Neural cell (in vitro differentiated cells): ENCODE measurements at regions not wholly inside any gene's neighbourhood (a gene's known extent, or its start where the extent isn't known, plus 50 kb on each side); places are given as distances from the start of the nearest gene placed in this dataset.

Source experiments
- H2AFZ ChIP-seq: fragments of 200-600, 300-800 bp; sonication (generic), shearing (Covaris generic); 2 replicates; pipeline ENCODE4 v1.6.0; 2014; ENCODE audit warnings: low read depth, mild to moderate bottlenecking, antibody characterized with exemption, low read length, moderate library complexity
- H3F3A ChIP-seq: fragments of 200-600 bp; shearing (Covaris generic); 2 replicates; pipeline ENCODE4 v1.6.1; 2016; ENCODE audit warnings: mild to moderate bottlenecking, moderate library complexity, mixed read lengths, antibody characterized with exemption, low read length; ENCODE audit not compliant: insufficient read depth, poor library complexity, severe bottlenecking
- H3K27ac ChIP-seq: fragments of 200-600, 300-800 bp; sonication (generic), shearing (Covaris generic); 2 replicates; pipeline ENCODE4 v1.5.1; 2014; ENCODE audit warnings: mild to moderate bottlenecking, low read length, moderate library complexity
- H3K27me3 ChIP-seq: fragments of 300-800, 200-600 bp; sonication (generic), shearing (Covaris generic); 2 replicates; pipeline ENCODE4 v1.6.0; 2014; ENCODE audit warnings: mild to moderate bottlenecking, low read depth, low read length, moderate library complexity; ENCODE audit not compliant: insufficient read depth
- H3K36me3 ChIP-seq: fragments of 300-800, 200-600 bp; sonication (generic), shearing (Covaris generic); 2 replicates; pipeline ENCODE4 v1.5.1; 2014; ENCODE audit warnings: mild to moderate bottlenecking, antibody characterized with exemption, low read length, moderate library complexity; ENCODE audit not compliant: insufficient read depth
- H3K4me2 ChIP-seq: fragments of 300-800, 200-600 bp; sonication (generic), shearing (Covaris generic); 2 replicates; pipeline ENCODE4 v1.6.0; 2014; ENCODE audit warnings: mild to moderate bottlenecking, low read length
- H3K4me3 ChIP-seq: fragments of 300-800, 200-600 bp; sonication (generic), shearing (Covaris generic); 2 replicates; pipeline ENCODE4 v1.5.1; 2014; ENCODE audit warnings: mild to moderate bottlenecking, low read length, moderate library complexity
- H3K79me2 ChIP-seq: fragments of 200-600 bp; shearing (Covaris generic); replicated peaks from 2 replicates; pipeline ENCODE4 v1.6.0; 2014; ENCODE audit warnings: mild to moderate bottlenecking, low read length, moderate library complexity; ENCODE audit not compliant: insufficient read depth
- H3K9ac ChIP-seq: fragments of 300-800, 200-600 bp; sonication (generic), shearing (Covaris generic); 2 replicates; pipeline ENCODE4 v1.6.1; 2016; ENCODE audit warnings: mild to moderate bottlenecking, low read length, mixed read lengths
- H3K9me2 ChIP-seq: fragments of 200-600 bp; shearing (Covaris generic); 2 replicates; pipeline ENCODE4 v1.6.1; 2016; ENCODE audit warnings: mild to moderate bottlenecking, low read length, mixed read lengths; ENCODE audit not compliant: insufficient read depth
- H3K9me3 ChIP-seq: fragments of 200-600, 300-800 bp; sonication (generic), shearing (Covaris generic); 2 replicates; pipeline ENCODE4 v1.6.1; 2016; ENCODE audit warnings: mild to moderate bottlenecking, mixed run types, low read length, moderate library complexity, mixed read lengths
- H4K20me1 ChIP-seq: fragments of 200-600 bp; shearing (Covaris generic); 2 replicates; pipeline ENCODE4 v1.6.1; 2016; ENCODE audit warnings: mild to moderate bottlenecking, mixed run types; ENCODE audit not compliant: insufficient read depth
- EP300 ChIP-seq: fragments of 450-650 bp; conservative IDR thresholded peaks from 2 replicates; pipeline ENCODE4 v1.6.1; 2014; ENCODE audit warnings: antibody characterized with exemption, mild to moderate bottlenecking, moderate library complexity; ENCODE audit not compliant: poor library complexity, severe bottlenecking
- EZH2 ChIP-seq: fragments of 200-600, 300-800 bp; shearing (Covaris generic), sonication (generic); IDR thresholded peaks from 2 replicates; pipeline ENCODE4 v1.6.1; 2014; ENCODE audit warnings: antibody characterized with exemption, low read length, borderline replicate concordance, mild to moderate bottlenecking; ENCODE audit not compliant: insufficient read depth, poor library complexity, severe bottlenecking
- MXI1 ChIP-seq: fragments of 450-650 bp; conservative IDR thresholded peaks from 2 replicates; pipeline ENCODE4 v1.6.1; 2014; ENCODE audit warnings: antibody characterized with exemption, mild to moderate bottlenecking; ENCODE audit not compliant: poor library complexity, severe bottlenecking
- POLR2AphosphoS5 ChIP-seq: IDR thresholded peaks from 2 replicates; pipeline ENCODE4 v1.6.1; 2012
- RAD21 ChIP-seq: fragments of 450-650 bp; conservative IDR thresholded peaks from 2 replicates; pipeline ENCODE4 v1.6.1; 2014; ENCODE audit warnings: antibody characterized with exemption, mild to moderate bottlenecking, moderate library complexity
- SMC3 ChIP-seq: fragments of 450-650 bp; conservative IDR thresholded peaks from 2 replicates; pipeline ENCODE4 v1.6.1; 2014; ENCODE audit warnings: antibody characterized with exemption, mild to moderate bottlenecking, moderate library complexity; ENCODE audit not compliant: poor library complexity
- TAF1 ChIP-seq: IDR thresholded peaks from 2 replicates; pipeline ENCODE4 v1.6.1; 2012; ENCODE audit warnings: low read depth
- TF ChIP-seq, protein P1 (sequence below): IDR thresholded peaks from 2 replicates; pipeline ENCODE4 v1.6.1; 2012; ENCODE audit warnings: borderline replicate concordance
- TF ChIP-seq, protein P2 (sequence below): fragments of 450-650 bp; IDR thresholded peaks from 2 replicates; pipeline ENCODE4 v1.5.1; 2014; ENCODE audit warnings: antibody characterized with exemption, mild to moderate bottlenecking, moderate library complexity; ENCODE audit not compliant: poor library complexity, severe bottlenecking

DNA sequence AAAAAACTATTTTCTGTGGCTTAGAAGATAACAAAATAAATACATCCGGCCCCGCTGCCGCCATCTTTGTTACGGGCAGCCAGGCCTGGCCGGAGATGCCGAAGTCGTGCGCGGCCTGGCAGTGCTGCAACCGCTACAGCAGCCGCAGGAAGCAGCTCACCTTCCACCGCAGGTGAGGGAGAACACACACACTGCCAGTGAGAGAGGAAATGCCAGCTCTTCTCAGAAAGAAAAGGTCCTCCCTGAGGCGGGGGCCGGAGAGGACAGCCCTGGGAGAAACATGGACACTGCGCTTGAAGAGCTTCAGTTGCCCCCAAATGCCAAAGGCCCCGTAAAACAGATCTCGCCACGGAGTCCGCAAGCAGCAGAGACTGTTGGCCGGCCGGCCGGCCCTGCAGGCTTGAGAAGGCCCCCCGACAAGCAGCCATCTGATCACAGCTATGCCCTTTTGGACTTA is 323.2 kb downstream of the AMY1C start:
- TF ChIP-seq, protein P1, sequence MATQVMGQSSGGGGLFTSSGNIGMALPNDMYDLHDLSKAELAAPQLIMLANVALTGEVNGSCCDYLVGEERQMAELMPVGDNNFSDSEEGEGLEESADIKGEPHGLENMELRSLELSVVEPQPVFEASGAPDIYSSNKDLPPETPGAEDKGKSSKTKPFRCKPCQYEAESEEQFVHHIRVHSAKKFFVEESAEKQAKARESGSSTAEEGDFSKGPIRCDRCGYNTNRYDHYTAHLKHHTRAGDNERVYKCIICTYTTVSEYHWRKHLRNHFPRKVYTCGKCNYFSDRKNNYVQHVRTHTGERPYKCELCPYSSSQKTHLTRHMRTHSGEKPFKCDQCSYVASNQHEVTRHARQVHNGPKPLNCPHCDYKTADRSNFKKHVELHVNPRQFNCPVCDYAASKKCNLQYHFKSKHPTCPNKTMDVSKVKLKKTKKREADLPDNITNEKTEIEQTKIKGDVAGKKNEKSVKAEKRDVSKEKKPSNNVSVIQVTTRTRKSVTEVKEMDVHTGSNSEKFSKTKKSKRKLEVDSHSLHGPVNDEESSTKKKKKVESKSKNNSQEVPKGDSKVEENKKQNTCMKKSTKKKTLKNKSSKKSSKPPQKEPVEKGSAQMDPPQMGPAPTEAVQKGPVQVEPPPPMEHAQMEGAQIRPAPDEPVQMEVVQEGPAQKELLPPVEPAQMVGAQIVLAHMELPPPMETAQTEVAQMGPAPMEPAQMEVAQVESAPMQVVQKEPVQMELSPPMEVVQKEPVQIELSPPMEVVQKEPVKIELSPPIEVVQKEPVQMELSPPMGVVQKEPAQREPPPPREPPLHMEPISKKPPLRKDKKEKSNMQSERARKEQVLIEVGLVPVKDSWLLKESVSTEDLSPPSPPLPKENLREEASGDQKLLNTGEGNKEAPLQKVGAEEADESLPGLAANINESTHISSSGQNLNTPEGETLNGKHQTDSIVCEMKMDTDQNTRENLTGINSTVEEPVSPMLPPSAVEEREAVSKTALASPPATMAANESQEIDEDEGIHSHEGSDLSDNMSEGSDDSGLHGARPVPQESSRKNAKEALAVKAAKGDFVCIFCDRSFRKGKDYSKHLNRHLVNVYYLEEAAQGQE: no peak
- TF ChIP-seq TAF1 (no peak), RAD21 (no peak), POLR2AphosphoS5 (no peak), EP300 (no peak), EZH2 (no peak), SMC3 (no peak), MXI1 (no peak)
- TF ChIP-seq, protein P2, sequence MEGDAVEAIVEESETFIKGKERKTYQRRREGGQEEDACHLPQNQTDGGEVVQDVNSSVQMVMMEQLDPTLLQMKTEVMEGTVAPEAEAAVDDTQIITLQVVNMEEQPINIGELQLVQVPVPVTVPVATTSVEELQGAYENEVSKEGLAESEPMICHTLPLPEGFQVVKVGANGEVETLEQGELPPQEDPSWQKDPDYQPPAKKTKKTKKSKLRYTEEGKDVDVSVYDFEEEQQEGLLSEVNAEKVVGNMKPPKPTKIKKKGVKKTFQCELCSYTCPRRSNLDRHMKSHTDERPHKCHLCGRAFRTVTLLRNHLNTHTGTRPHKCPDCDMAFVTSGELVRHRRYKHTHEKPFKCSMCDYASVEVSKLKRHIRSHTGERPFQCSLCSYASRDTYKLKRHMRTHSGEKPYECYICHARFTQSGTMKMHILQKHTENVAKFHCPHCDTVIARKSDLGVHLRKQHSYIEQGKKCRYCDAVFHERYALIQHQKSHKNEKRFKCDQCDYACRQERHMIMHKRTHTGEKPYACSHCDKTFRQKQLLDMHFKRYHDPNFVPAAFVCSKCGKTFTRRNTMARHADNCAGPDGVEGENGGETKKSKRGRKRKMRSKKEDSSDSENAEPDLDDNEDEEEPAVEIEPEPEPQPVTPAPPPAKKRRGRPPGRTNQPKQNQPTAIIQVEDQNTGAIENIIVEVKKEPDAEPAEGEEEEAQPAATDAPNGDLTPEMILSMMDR: no peak
- H2AFZ ChIP-seq: no peak overlapping the region
- H3K4me2 ChIP-seq: no peak overlapping the region
- H3K4me3 ChIP-seq: no peak overlapping the region
- H3K9ac ChIP-seq: no peak overlapping the region
- H3K9me3 ChIP-seq: no peaks in the 10 kb centered on the region
- H3K27ac ChIP-seq: no peak overlapping the region
- H4K20me1 ChIP-seq: no peaks in the 10 kb centered on the region
- H3K79me2 ChIP-seq: no peaks in the 10 kb centered on the region
- no peaks in the 10 kb centered on the region for H3K27me3 ChIP-seq
- H3F3A ChIP-seq: no peaks in the 10 kb centered on the region
- H3K9me2 ChIP-seq: no peaks in the 10 kb centered on the region
- H3K36me3 ChIP-seq: no peaks in the 10 kb centered on the region

DNA sequence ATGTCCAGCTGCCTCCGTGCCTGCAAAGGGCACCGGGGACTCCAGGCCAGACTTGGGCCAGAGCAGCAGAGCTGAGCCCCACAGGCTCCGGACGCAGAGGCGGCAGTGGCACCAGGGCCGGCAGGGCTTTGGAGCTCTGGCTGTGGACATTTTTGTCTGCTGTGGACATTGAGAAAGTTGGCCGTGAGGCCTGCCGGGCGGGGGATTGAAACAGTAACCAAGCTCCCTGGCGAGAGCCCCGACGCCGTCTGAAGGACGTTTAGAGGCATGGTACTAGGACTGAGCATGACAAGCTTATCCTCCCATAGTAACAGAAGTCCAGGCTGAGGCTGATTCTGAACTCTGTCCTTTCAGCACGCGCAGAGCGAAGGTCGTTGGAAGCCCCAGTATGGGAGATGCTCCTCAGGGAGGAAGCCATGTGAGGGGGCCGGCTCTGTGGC is 323.8 kb downstream of the AMY1C start:
- H3K9me2 ChIP-seq: no peaks in the 10 kb centered on the region
- H3K4me3 ChIP-seq: no peak overlapping the region
- H3K36me3 ChIP-seq: no peaks in the 10 kb centered on the region
- H3K27me3 ChIP-seq: no peaks in the 10 kb centered on the region
- no peaks in the 10 kb centered on the region for H3K79me2 ChIP-seq
- no peaks in the 10 kb centered on the region for H4K20me1 ChIP-seq
- H3K4me2 ChIP-seq: no peak overlapping the region
- H3K9me3 ChIP-seq: no peaks in the 10 kb centered on the region
- TF ChIP-seq, protein P2: no peak
- TF ChIP-seq TAF1 (no peak), SMC3 (no peak), RAD21 (no peak), MXI1 (no peak), POLR2AphosphoS5 (no peak)
- TF ChIP-seq, protein P1: no peak
- no peak overlapping the region for H3K27ac ChIP-seq
- no peak overlapping the region for H2AFZ ChIP-seq
- H3F3A ChIP-seq: no peaks in the 10 kb centered on the region
- H3K9ac ChIP-seq: no peak overlapping the region
